ENCODE measurements at regions not wholly inside any gene's neighbourhood (a gene's known extent, or its start where the extent isn't known, plus 50 kb on each side); places are given as distances from the start of the nearest gene placed in this dataset.

DNA sequence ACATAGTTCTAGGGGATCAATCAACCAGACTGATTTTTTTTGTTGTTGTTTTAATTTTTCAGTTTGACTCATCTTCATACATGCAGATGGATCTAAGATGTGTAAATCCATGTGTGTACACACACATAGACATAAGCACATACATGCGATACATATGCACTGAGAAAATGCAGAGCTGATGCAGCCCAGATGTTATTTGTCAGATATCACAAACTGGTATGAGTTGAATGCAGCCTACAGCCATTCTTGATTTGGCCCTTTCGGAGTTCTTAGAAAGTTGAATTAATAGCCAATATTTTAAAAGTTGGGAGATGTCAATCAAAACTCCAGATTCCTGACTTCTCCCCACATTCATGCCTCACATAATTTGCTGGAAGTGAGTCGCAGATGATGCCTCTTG, 180.4 kb downstream of the SPATA18 start:
- no peaks in the 10 kb centered on the region for H4K20me1 ChIP-seq (ENCODE audit: low read length)
- H3K9me3 ChIP-seq (ENCODE audit: low read length): no peaks in the 10 kb centered on the region
- H3K4me2 ChIP-seq (ENCODE audit: low read length): no peak overlapping the region
- ChIA-PET CTCF (no interaction called here), POLR2A (ENCODE audit: unreplicated experiment) (no interaction called here)
- DNase-seq: no peak
- no peak overlapping the region for H3K4me3 ChIP-seq (ENCODE audit: low read length)
- H3F3A ChIP-seq (ENCODE audit: low read length, unreplicated experiment): no peaks in the 10 kb centered on the region
- no TSS peak for BruUV-seq (replicated peaks)
- H3K9me2 ChIP-seq (replicated peaks; ENCODE audit: low read length): no peaks in the 10 kb centered on the region
- H3K9ac ChIP-seq (ENCODE audit: low read length): no peak overlapping the region
- intact Hi-C loops (cut with micrococcal nuclease): loop anchor here (5.0 to 10.0 kb wide), 3 partner anchors 143 to 966 kb away; no protein-coding TSS in a partner anchor
- no peak overlapping the region for H2AFZ ChIP-seq (ENCODE audit: low read length)
- TF ChIP-seq, protein P1, sequence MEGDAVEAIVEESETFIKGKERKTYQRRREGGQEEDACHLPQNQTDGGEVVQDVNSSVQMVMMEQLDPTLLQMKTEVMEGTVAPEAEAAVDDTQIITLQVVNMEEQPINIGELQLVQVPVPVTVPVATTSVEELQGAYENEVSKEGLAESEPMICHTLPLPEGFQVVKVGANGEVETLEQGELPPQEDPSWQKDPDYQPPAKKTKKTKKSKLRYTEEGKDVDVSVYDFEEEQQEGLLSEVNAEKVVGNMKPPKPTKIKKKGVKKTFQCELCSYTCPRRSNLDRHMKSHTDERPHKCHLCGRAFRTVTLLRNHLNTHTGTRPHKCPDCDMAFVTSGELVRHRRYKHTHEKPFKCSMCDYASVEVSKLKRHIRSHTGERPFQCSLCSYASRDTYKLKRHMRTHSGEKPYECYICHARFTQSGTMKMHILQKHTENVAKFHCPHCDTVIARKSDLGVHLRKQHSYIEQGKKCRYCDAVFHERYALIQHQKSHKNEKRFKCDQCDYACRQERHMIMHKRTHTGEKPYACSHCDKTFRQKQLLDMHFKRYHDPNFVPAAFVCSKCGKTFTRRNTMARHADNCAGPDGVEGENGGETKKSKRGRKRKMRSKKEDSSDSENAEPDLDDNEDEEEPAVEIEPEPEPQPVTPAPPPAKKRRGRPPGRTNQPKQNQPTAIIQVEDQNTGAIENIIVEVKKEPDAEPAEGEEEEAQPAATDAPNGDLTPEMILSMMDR (conservative IDR thresholded peaks at IDR 0.05; ENCODE audit: low read depth, low read length): no peak
- TF ChIP-seq EZH2 (IDR thresholded peaks at IDR 0.05; ENCODE audit: low read length, unreplicated experiment): no peak
- TF ChIP-seq EZH2phosphoT487 (IDR thresholded peaks at IDR 0.05; ENCODE audit: borderline replicate concordance, low read length): no peak
- peaks cover 19% of the 10 kb centered on the region; the same call in 1 of the 2 replicates for H3K27me3 ChIP-seq (ENCODE audit: low read length)
- H3K27ac ChIP-seq (ENCODE audit: low read length): no peak overlapping the region
- no peaks in the 10 kb centered on the region for H3K79me2 ChIP-seq (ENCODE audit: low read length)
- no peaks in the 10 kb centered on the region for H3K36me3 ChIP-seq (ENCODE audit: low read depth, low read length)
- ATAC-seq: no peak
- H3K4me1 ChIP-seq (ENCODE audit: insufficient read depth, low read length): 0 out of 2 replicates have a peak, but pooled peaks cover 3% of the 10 kb centered on the region

DNA sequence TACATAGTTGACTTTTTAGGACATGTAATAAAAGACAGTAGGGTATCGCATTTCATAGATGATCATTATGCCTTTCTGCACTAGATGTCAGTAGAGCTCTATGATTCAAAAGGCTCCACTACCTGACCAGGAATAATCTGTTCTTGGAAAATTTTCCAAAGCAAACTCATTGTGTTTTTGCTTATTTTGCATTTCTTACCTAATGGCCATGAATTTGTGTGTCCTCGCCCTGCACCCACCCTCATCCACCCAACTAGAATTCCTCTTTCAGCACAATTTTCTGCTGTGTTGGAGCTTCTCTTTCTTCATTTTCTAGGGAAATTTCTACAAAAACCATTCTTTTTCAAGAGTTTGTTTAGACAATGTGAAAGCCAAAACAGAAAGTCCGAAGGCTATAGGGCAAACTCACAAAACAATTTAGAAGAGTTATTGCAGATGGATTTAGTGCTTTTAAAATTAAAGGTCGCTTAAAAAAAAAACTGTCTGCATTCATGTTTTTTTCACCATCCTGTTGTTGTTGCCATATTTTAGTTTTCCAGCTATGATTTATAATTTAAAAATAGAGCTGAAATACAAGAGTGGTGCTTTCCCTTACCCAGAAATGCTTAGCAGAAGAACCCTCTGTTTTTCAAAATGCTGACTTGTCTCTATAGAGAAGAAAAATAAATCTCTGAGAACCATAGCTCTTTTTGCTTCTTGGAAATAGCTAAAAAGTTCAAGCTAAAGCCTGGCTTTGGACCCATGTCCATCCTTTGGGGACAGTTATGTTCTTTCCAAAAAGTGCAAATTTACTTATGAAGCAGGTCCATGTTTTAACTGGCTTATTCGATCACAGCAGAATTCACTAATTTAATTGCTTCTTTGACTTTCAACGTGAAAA, 183.7 kb downstream of the SPATA18 start:
- CTCF ChIA-PET: interaction anchor here (0.6 to 1.6 kb wide), 5 partner anchors 23 to 1999 kb away, joined by 3 to 7 read pairs (median 3); no protein-coding TSS in a partner anchor
- Histone ChIP-seq H3K4me1 (ENCODE audit: insufficient read depth, low read length) (0 out of 2 replicates have a peak, but pooled peaks cover 3% of the 10 kb centered on the region), H3K9ac (ENCODE audit: low read length) (no peak overlapping the region), H2AFZ (ENCODE audit: low read length) (peak overlapping the region; percentile 35; the same call in 1 of the 2 replicates), H3K27me3 (ENCODE audit: low read length) (peaks cover 13% of the 10 kb centered on the region; the same call in 1 of the 2 replicates), H3K4me2 (ENCODE audit: low read length) (peak overlapping the region; percentile 58), H3F3A (ENCODE audit: low read length, unreplicated experiment) (no peaks in the 10 kb centered on the region), H3K36me3 (ENCODE audit: low read depth, low read length) (no peaks in the 10 kb centered on the region), H4K20me1 (ENCODE audit: low read length) (no peaks in the 10 kb centered on the region), H3K79me2 (ENCODE audit: low read length) (no peaks in the 10 kb centered on the region), H3K4me3 (ENCODE audit: low read length) (peak overlapping the region; percentile 50), H3K9me3 (ENCODE audit: low read length) (no peaks in the 10 kb centered on the region), H3K9me2 (replicated peaks; ENCODE audit: low read length) (no peaks in the 10 kb centered on the region), H3K27ac (ENCODE audit: low read length) (no peak overlapping the region)
- peak; percentile 91 for DNase-seq
- no TSS peak for BruUV-seq (replicated peaks)
- intact Hi-C loops (cut with micrococcal nuclease): loop anchor here (1.0 to 10.0 kb wide), 5 partner anchors 140 to 962 kb away; no protein-coding TSS in a partner anchor
- TF ChIP-seq, protein P1 (conservative IDR thresholded peaks at IDR 0.05; ENCODE audit: low read depth, low read length): peak; percentile 95
- TF ChIP-seq EZH2phosphoT487 (IDR thresholded peaks at IDR 0.05; ENCODE audit: borderline replicate concordance, low read length): no peak
- TF ChIP-seq EZH2 (IDR thresholded peaks at IDR 0.05; ENCODE audit: low read length, unreplicated experiment): no peak
- peak; percentile 99 for ATAC-seq
- POLR2A ChIA-PET (ENCODE audit: unreplicated experiment): no interaction called here
